Activated B cell treated with CpG ODN at 0.5 μM for 24 hours (primary cell): ENCODE measurements at regions not wholly inside any gene's neighbourhood (a gene's known extent, or its start where the extent isn't known, plus 50 kb on each side); places are given as distances from the start of the nearest gene placed in this dataset.

Source experiments
- ATAC-seq: fragments of 200-7000 bp; cut with Tn5 transposase; one replicate; pipeline ENCODE4 v1.10.0; 2021; ENCODE audit warnings: low read depth, mild to moderate bottlenecking, moderate library complexity
- CTCF ChIA-PET: fragments of 350-600 bp; sonication (Branson Sonifier 250); formaldehyde crosslinking; loops from one replicate; lab custom pipeline; 2021; ENCODE audit warnings: antibody characterized with exemption; lab: Charles Lee
- POLR2A ChIA-PET: fragments of 350-600 bp; sonication (Branson Sonifier 250); formaldehyde crosslinking; loops from one replicate; lab custom pipeline; 2021; ENCODE audit warnings: antibody characterized with exemption; lab: Charles Lee
- DNase-seq: peaks from one replicate; pipeline ENCODE4 v3.0.0; 2022
- H3K27ac Mint-ChIP-seq: one replicate; pipeline ENCODE4 v1.8.0; 2020; ENCODE audit warnings: mixed read lengths
- H3K27me3 Mint-ChIP-seq: one replicate; pipeline ENCODE4 v1.8.0; 2021; ENCODE audit warnings: mixed read lengths
- H3K36me3 Mint-ChIP-seq: one replicate; pipeline ENCODE4 v1.8.0; 2021; ENCODE audit warnings: low read depth, mixed read lengths
- H3K4me1 Mint-ChIP-seq: one replicate; pipeline ENCODE4 v1.8.0; 2021; ENCODE audit warnings: mixed read lengths
- H3K4me3 Mint-ChIP-seq: one replicate; pipeline ENCODE4 v1.8.0; 2020; ENCODE audit warnings: mild to moderate bottlenecking, mixed read lengths
- H3K9me3 Mint-ChIP-seq: one replicate; pipeline ENCODE4 v1.8.0; 2020; ENCODE audit warnings: mixed read lengths
- intact Hi-C: fragments of 100-400 bp; cut with micrococcal nuclease; formaldehyde crosslinking; loops from one replicate; pipeline ENCODE4 v1.15.1; 2024
- TF ChIP-seq, protein P1 (sequence below): fragments of 200-600 bp; IDR thresholded peaks from one replicate; pipeline ENCODE4 v1.8.0; 2022; ENCODE audit warnings: antibody characterized with exemption, mild to moderate bottlenecking

DNA sequence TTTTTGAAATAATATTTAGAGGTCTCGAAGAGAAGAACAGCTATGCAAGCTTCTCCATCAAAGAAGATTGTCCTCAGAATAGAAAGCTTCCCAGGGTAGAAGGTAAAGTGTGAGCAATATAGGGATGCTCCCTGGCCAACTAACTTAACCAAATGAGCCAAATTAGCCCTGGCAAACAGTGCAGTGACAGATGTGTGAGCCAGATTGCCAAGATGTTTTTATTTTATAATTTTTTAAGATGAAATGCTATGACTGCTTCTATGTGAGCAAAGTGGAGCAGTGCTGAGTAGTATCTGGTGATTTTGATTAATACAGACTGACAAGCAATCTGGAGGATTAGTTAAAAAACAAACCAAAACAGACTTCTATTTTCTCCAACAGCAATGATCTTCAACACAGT is 202.1 kb downstream of the NOVA1 start:
- no peaks in the 10 kb centered on the region for H3K36me3 Mint-ChIP-seq
- H3K27ac Mint-ChIP-seq, result no peak overlapping the region
- POLR2A ChIA-PET, result no interaction called here
- TF ChIP-seq, protein P1, sequence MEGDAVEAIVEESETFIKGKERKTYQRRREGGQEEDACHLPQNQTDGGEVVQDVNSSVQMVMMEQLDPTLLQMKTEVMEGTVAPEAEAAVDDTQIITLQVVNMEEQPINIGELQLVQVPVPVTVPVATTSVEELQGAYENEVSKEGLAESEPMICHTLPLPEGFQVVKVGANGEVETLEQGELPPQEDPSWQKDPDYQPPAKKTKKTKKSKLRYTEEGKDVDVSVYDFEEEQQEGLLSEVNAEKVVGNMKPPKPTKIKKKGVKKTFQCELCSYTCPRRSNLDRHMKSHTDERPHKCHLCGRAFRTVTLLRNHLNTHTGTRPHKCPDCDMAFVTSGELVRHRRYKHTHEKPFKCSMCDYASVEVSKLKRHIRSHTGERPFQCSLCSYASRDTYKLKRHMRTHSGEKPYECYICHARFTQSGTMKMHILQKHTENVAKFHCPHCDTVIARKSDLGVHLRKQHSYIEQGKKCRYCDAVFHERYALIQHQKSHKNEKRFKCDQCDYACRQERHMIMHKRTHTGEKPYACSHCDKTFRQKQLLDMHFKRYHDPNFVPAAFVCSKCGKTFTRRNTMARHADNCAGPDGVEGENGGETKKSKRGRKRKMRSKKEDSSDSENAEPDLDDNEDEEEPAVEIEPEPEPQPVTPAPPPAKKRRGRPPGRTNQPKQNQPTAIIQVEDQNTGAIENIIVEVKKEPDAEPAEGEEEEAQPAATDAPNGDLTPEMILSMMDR, result no peak
- CTCF ChIA-PET, result no interaction called here
- intact Hi-C loops, result no loop called here
- DNase-seq, result no peak
- H3K27me3 Mint-ChIP-seq, result no peaks in the 10 kb centered on the region
- no peak overlapping the region for H3K4me3 Mint-ChIP-seq
- no peaks in the 10 kb centered on the region for H3K4me1 Mint-ChIP-seq
- no peak for ATAC-seq
- H3K9me3 Mint-ChIP-seq, result peaks cover 2% of the 10 kb centered on the region

DNA sequence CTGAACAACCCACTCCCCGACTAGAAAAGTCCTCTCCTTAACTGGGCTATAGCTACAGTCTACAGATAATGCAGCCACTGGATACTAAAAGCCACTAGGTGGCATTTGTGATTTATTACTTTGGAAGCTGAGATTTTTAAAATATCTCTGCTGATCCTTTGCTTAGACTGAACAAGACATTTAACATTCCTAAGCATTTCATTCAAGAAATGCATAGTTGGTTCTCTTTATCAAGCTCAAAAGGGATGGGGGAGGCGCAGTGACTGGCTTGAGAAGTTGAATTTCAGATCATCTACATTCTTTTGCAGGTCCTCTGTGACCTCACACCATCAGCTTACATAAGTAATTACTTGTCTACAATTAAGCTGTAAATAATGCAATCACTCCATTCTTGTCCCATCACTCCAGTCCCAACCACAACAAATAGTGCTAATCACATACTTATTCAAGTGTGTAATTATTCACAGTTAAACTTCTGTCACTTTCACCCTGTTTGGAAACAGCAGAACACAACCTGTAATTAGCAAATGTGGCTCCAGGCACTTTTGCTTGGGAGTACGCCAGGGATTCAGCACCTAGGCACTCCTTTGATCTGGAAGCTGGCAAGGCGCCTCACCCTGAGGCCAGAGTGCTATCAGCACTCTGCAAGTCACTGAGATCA is 203.6 kb downstream of the NOVA1 start:
- POLR2A ChIA-PET, result no interaction called here
- H3K4me3 Mint-ChIP-seq, result no peak overlapping the region
- H3K4me1 Mint-ChIP-seq, result no peaks in the 10 kb centered on the region
- CTCF ChIA-PET, result no interaction called here
- H3K36me3 Mint-ChIP-seq, result no peaks in the 10 kb centered on the region
- H3K9me3 Mint-ChIP-seq, result peaks cover 2% of the 10 kb centered on the region
- H3K27ac Mint-ChIP-seq, result no peak overlapping the region
- H3K27me3 Mint-ChIP-seq, result no peaks in the 10 kb centered on the region
- intact Hi-C loops, result no loop called here
- TF ChIP-seq, protein P1, result no peak
- no peak for DNase-seq
- ATAC-seq, result no peak

DNA sequence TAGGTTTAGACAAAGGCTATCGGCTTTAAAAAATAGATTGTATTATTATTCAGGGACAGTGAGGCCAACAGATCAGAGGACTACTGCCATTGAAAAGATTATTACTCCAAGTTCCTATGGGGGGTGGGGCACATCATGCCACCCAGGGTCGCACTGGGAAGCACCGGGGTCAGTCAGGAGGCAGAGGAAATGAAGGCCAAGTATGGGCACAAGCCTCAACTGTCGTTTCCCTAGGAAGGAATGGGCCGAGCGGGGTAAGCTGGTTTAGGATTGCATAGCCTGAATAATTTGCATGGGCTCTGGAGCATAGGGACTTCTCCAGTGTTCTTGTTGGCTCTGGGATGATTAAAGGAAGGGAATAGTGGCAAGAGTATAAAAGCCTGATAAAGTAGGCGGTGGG is 205.3 kb downstream of the NOVA1 start:
- no peak for ATAC-seq
- H3K27me3 Mint-ChIP-seq, result no peaks in the 10 kb centered on the region
- no peak for DNase-seq
- H3K27ac Mint-ChIP-seq, result no peak overlapping the region
- H3K9me3 Mint-ChIP-seq, result peaks cover 4% of the 10 kb centered on the region
- intact Hi-C loops, result no loop called here
- no peaks in the 10 kb centered on the region for H3K36me3 Mint-ChIP-seq
- H3K4me3 Mint-ChIP-seq, result no peak overlapping the region
- no peaks in the 10 kb centered on the region for H3K4me1 Mint-ChIP-seq
- TF ChIP-seq, protein P1, result no peak
- ChIA-PET CTCF (no interaction called here), POLR2A (no interaction called here)

DNA sequence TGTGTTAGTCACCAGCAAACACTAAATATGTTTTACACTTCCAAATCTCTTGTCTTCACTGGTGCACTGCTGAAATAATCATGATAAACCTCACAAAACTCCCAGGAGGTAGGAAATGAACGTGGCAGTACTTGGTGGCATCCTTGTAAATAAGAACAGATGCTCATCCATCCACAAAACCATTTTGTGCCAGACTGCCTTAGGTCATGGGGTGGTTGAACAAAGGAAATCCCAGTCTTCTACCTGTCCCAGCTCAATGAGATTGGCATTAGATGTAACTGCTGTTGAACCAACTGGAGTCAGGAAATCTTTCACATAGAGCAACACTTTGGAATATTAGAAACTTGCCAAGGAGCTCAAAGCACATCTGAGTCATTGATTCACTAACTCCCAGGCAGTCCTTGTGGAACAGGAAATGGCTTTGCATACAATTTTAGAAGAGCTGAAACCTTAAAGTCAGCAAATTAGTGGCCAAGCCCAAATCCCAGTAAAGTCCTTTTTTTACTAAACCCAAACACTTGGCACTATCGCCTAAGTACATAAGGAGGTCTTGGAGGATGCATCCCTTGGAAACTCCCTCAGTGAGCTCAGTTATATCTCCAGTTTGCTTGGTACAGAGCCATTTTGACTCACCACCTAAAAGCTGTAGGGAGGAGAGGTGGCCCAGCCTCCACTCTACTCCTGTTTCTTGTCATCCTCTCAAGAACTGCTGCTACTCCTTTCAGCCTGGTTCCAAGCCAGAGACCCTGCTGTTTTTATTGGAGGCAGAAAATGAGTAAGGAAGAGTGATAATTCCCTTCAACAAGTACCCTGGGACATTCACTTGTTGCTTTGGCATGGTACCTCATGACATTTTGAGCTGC is 208.0 kb downstream of the NOVA1 start:
- Mint-ChIP-seq H3K27me3 (no peaks in the 10 kb centered on the region), H3K9me3 (peaks cover 5% of the 10 kb centered on the region), H3K36me3 (no peaks in the 10 kb centered on the region), H3K27ac (no peak overlapping the region), H3K4me1 (no peaks in the 10 kb centered on the region), H3K4me3 (no peak overlapping the region)
- intact Hi-C loops, result no loop called here
- DNase-seq, result no peak
- no peak for ATAC-seq
- ChIA-PET CTCF (no interaction called here), POLR2A (no interaction called here)
- TF ChIP-seq, protein P1, result no peak

DNA sequence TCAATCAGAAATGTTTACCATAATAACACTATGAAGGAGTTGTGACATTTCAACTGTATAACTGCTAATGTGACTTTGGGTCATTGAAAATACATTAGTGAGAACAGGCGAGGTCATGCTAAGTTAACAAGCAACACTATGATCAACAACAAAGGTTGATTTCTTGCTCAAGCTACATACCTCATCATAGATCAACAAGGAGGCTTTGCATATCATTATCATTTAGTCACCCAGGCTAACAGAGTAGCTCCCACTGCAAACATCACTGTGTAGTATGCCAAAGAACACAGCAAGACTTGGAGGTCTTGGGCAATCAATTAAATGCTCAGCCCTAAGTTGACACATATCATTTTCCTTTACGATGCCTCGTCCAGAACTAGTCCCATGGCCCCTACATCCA is 212.5 kb downstream of the NOVA1 start:
- no peak overlapping the region for H3K4me3 Mint-ChIP-seq
- CTCF ChIA-PET, result no interaction called here
- ATAC-seq, result no peak
- H3K9me3 Mint-ChIP-seq, result peaks cover 12% of the 10 kb centered on the region
- H3K36me3 Mint-ChIP-seq, result no peaks in the 10 kb centered on the region
- no peaks in the 10 kb centered on the region for H3K4me1 Mint-ChIP-seq
- POLR2A ChIA-PET, result no interaction called here
- H3K27ac Mint-ChIP-seq, result no peak overlapping the region
- no peak for DNase-seq
- intact Hi-C loops, result no loop called here
- H3K27me3 Mint-ChIP-seq, result no peaks in the 10 kb centered on the region
- TF ChIP-seq, protein P1, result no peak
